Central memory CD8-positive, alpha-beta T cell (primary cell): ENCODE measurements at regions not wholly inside any gene's neighbourhood (a gene's known extent, or its start where the extent isn't known, plus 50 kb on each side); places are given as distances from the start of the nearest gene placed in this dataset.

ENCODE experiments used
- ATAC-seq: fragments of 150-1000 bp; cut with Tn5 transposase; replicated peaks from 2 replicates; pipeline ENCODE4 v1.10.0; 2022; ENCODE audit warnings: mild to moderate bottlenecking, moderate FRiP score, moderate number of reproducible peaks; ENCODE audit not compliant: poor library complexity, severe bottlenecking; ENCODE audit errors: extremely low read depth
- DNase-seq, 2 donors: peaks; one replicate each; pipeline ENCODE4 v3.0.0; 2021; ENCODE audit warnings: low spot score in 2 of 2
- H3K27ac Mint-ChIP-seq: one replicate; pipeline ENCODE4 v1.8.0; 2022; ENCODE audit warnings: low read depth, mild to moderate bottlenecking, moderate library complexity, mixed read lengths
- H3K27me3 Mint-ChIP-seq: one replicate; pipeline ENCODE4 v1.8.0; 2022; ENCODE audit warnings: mixed read lengths
- H3K36me3 Mint-ChIP-seq: one replicate; pipeline ENCODE4 v1.8.0; 2022; ENCODE audit warnings: mild to moderate bottlenecking, moderate library complexity, mixed read lengths; ENCODE audit not compliant: insufficient read depth
- H3K4me1 Mint-ChIP-seq: one replicate; pipeline ENCODE4 v1.8.0; 2022; ENCODE audit warnings: mixed read lengths
- H3K4me3 Mint-ChIP-seq: one replicate; pipeline ENCODE4 v1.8.0; 2022; ENCODE audit warnings: mild to moderate bottlenecking, moderate library complexity, mixed read lengths
- H3K9me3 Mint-ChIP-seq: one replicate; pipeline ENCODE4 v1.8.0; 2022; ENCODE audit warnings: mixed read lengths

- Mint-ChIP-seq H3K36me3 (no peaks in the 10 kb centered on the region), H3K27ac (no peak overlapping the region), H3K4me1 (no peaks in the 10 kb centered on the region), H3K4me3 (no peak overlapping the region), H3K9me3 (no peaks in the 10 kb centered on the region), H3K27me3 (peaks cover 30% of the 10 kb centered on the region)
- ATAC-seq = no peak
- no peak for DNase-seq
Observed at GRCh38 chr2:35790292-35790691, 565.3 kb upstream of the CRIM1 start.

- Mint-ChIP-seq H3K4me3 (no peak overlapping the region), H3K4me1 (no peaks in the 10 kb centered on the region), H3K27me3 (peaks cover 19% of the 10 kb centered on the region), H3K36me3 (no peaks in the 10 kb centered on the region), H3K27ac (no peak overlapping the region), H3K9me3 (no peaks in the 10 kb centered on the region)
- DNase-seq (no peak), ATAC-seq (no peak)
Observed at GRCh38 chr2:35788543-35788942, 567.0 kb upstream of the CRIM1 start.

GRCh38 chr2:35787302-35788031, 568.1 kb upstream of the CRIM1 start:
- DNase-seq = no peak
- Mint-ChIP-seq H3K27me3 (peaks cover 9% of the 10 kb centered on the region), H3K27ac (no peak overlapping the region), H3K9me3 (no peaks in the 10 kb centered on the region), H3K4me1 (no peaks in the 10 kb centered on the region), H3K4me3 (no peak overlapping the region), H3K36me3 (no peaks in the 10 kb centered on the region)
- ATAC-seq = no peak

DNA sequence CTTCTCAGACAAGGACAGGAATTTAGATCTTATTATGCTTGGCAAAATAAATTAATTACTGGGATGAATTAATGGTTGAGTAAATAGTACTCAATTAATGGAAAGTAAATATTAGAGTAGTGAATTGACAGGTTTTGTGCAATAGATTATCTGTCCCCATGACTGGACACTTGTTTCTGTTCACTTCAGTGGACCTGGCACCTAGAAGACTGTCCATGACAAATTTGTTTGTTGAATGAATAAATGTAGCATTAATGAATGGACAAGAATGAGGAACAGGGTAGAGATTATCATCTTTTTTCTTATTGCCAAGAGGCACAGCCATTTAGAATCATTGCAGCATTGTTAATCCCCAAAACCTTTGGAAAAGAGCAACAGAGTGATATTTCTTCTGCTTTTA, 570.0 kb upstream of the CRIM1 start:
- ATAC-seq (no peak), DNase-seq (no peak)
- Mint-ChIP-seq H3K4me3 (no peak overlapping the region), H3K4me1 (no peaks in the 10 kb centered on the region), H3K36me3 (no peaks in the 10 kb centered on the region), H3K9me3 (no peaks in the 10 kb centered on the region), H3K27me3 (peaks cover 6% of the 10 kb centered on the region), H3K27ac (no peak overlapping the region)

DNA sequence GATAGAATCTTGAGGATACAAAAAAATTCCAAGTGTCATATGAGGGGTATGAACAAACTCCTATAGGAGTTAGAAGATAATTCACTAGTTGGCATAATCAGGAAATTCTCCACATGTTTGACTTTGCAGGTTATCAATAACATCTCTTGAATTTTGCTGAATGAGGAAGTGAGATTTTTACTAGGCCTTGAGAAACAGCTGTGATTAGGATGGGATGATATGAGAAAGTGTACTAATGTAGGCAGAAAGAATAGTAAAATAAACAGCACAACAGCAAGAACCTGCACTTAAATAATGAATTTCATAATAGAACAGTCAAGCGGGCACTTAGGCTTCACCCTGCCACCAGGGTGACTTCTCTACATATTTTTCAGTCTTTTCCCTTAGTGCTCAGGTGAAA, 570.8 kb upstream of the CRIM1 start:
- Mint-ChIP-seq H3K4me3 (no peak overlapping the region), H3K36me3 (no peaks in the 10 kb centered on the region), H3K27me3 (peaks cover 6% of the 10 kb centered on the region), H3K27ac (no peak overlapping the region), H3K4me1 (no peaks in the 10 kb centered on the region), H3K9me3 (no peaks in the 10 kb centered on the region)
- DNase-seq (no peak), ATAC-seq (no peak)

DNA sequence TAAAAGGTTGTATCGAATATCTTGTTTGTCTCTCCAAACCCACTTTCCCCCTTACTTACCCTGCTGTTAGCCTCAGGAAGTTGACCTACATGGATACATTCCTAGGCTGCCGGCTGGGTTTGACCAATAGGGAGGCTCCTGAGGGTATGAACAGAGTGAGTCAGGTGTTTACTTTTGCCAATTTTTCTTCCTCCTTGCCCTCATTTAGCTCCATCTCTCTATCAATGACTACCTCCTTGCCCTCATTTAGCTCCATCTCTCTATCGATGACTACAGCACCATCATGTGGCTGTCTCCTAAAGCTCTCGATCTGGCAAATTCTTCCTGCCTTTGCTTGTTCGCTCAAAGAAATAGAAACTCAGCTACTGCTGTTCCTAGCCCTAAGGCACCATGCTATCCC, 571.9 kb upstream of the CRIM1 start:
- Mint-ChIP-seq H3K4me3 (no peak overlapping the region), H3K4me1 (no peaks in the 10 kb centered on the region), H3K27me3 (peaks cover 6% of the 10 kb centered on the region), H3K9me3 (no peaks in the 10 kb centered on the region), H3K36me3 (no peaks in the 10 kb centered on the region), H3K27ac (no peak overlapping the region)
- no peak for DNase-seq
- ATAC-seq = no peak

DNA sequence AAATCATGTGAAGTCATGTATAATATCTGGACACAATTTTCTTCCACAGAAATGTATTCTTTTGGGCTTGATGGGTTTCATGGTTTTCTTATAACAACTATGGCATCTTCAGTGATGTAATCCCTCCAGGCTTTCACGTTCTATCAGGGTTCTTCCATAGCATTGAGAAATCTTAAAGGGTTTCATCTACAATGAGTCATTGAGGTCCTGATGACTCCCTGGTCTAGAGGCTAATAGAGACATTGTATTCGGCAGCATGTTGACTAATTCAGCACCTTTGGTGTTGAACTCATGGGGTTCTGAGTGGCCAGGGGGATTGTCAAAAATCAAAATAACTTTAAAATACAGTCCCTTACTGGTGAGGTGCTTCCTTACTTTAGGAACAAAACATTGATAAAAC, 614.0 kb upstream of the CRIM1 start:
- no peak for DNase-seq
- ATAC-seq = no peak
- no peak overlapping the region for H3K4me3 Mint-ChIP-seq
- no peaks in the 10 kb centered on the region for H3K4me1 Mint-ChIP-seq
- no peaks in the 10 kb centered on the region for H3K36me3 Mint-ChIP-seq
- H3K9me3 Mint-ChIP-seq = no peaks in the 10 kb centered on the region
- H3K27me3 Mint-ChIP-seq = no peaks in the 10 kb centered on the region
- no peak overlapping the region for H3K27ac Mint-ChIP-seq

DNA sequence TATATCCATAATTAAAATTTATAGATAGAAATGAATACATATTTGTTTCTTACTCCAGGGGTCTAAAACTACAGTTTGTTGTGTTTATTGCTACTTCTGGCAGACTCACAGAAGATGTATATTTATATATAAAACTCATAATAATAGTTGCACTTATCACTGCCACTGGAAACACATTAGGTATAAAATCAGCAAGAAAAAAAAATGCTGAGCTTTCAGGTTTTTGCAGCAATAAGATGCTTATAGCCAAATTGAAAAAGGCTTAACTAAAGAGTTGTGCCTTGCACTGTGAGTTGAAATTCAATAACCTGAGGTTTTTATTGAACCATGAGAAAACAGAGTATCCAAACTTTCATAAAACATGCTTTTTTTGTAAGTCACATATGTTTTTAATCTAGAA, 623.9 kb upstream of the CRIM1 start:
- peaks cover 9% of the 10 kb centered on the region for H3K27me3 Mint-ChIP-seq
- no peak for DNase-seq
- ATAC-seq = no peak
- peaks cover 6% of the 10 kb centered on the region for H3K9me3 Mint-ChIP-seq
- no peaks in the 10 kb centered on the region for H3K4me1 Mint-ChIP-seq
- no peak overlapping the region for H3K4me3 Mint-ChIP-seq
- no peak overlapping the region for H3K27ac Mint-ChIP-seq
- H3K36me3 Mint-ChIP-seq = no peaks in the 10 kb centered on the region

DNA sequence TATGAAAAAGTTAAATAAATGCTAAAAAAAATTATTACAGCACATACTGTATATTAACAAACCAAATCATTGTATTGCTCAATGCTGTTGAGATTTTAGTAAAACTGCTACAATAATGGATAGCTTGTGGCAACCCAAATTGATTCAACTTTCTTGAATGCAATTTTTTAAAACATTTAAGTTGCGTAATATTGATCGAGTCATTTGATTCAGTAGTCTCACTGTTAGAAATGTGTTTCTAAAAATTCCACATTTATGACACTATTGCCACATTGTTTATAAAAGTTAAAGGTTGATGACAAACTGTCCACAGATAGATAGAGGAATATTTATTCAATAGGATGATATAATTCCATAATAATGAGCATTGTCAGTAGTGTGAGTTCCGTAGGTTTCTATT, 640.7 kb upstream of the CRIM1 start:
- H3K4me3 Mint-ChIP-seq = no peak overlapping the region
- no peaks in the 10 kb centered on the region for H3K4me1 Mint-ChIP-seq
- no peak overlapping the region for H3K27ac Mint-ChIP-seq
- peaks cover under 1% of the 10 kb centered on the region for H3K9me3 Mint-ChIP-seq
- ATAC-seq = no peak
- no peak for DNase-seq
- peaks cover 3% of the 10 kb centered on the region for H3K36me3 Mint-ChIP-seq
- no peaks in the 10 kb centered on the region for H3K27me3 Mint-ChIP-seq

GRCh38 chr2:35708411-35708923, 647.1 kb upstream of the CRIM1 start:
- Mint-ChIP-seq H3K27ac (no peak overlapping the region), H3K27me3 (no peaks in the 10 kb centered on the region), H3K9me3 (no peaks in the 10 kb centered on the region), H3K36me3 (peaks cover 3% of the 10 kb centered on the region), H3K4me3 (no peak overlapping the region), H3K4me1 (no peaks in the 10 kb centered on the region)
- ATAC-seq (no peak), DNase-seq (no peak)

DNA sequence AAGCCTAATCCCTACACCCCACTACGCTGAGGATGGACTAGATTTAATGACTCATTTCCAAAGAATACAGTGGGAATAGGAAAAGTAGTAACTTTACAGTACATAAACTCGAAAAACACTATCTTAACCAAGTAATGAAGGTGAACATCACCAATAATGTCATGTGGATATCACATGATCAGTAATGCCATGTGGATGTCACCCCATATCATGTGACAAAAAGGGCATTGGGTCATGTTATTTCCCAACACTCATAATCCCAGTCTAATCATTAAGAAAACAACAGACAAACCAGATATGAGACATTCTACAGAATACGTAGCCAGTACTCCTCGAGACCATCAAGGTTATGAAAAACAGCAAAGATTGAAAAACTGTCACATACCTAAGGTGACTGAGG, 667.3 kb upstream of the CRIM1 start:
- no peak for ATAC-seq
- H3K4me3 Mint-ChIP-seq = no peak overlapping the region
- no peak for DNase-seq
- no peaks in the 10 kb centered on the region for H3K4me1 Mint-ChIP-seq
- peaks cover 2% of the 10 kb centered on the region for H3K36me3 Mint-ChIP-seq
- H3K27me3 Mint-ChIP-seq = no peaks in the 10 kb centered on the region
- H3K27ac Mint-ChIP-seq = no peak overlapping the region
- H3K9me3 Mint-ChIP-seq = peaks cover under 1% of the 10 kb centered on the region

DNA sequence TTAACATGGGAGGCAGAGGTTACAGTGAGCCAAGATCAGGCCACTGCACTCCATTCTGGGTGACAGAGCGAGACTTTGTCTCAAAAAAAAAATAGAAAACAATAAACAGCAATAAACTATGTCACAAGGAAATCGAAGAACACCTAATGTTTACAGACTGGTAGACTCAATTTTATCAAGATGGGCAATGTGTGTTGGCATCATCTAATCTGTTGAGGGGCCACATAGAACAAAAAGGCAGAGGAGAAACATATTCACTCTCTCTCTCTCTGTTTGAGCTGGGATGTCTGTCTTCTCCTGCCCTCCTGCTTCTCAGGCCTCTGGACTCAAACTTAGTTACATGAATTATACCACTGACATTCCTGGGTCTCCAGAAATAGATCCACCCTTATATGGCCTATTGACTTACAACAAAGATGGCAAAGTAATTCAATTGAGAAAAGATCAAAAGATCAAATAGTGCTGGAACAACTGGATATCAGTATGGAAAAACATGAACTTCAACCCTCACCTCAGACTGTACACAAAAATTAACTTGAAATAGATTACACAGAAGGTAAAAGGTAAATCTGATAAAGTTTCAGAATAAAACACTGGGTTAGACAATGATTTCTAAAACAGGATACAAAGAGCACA, 703.8 kb upstream of the CRIM1 start:
- no peaks in the 10 kb centered on the region for H3K9me3 Mint-ChIP-seq
- ATAC-seq = no peak

DNA sequence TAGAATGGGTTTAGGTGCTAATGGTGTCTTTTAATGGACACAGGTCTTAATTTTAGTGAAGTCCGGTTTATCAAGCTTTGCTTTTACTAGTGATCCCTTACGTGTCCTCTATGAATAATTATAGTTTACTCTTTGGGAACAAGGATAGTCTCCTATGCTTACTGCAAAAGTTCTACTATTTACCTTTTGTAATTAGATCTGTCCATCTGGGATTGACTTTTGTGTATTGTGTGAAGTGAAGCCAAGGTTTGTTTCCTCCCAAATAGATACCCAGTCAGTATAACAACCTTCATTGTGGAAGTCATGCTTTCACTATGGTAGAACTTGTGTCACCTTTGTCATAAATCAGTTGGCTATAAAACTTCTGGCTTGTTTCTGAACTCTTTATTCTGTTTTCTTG, 740.9 kb upstream of the CRIM1 start:
- Mint-ChIP-seq H3K27ac (no peak overlapping the region), H3K9me3 (peaks cover 4% of the 10 kb centered on the region), H3K4me1 (no peaks in the 10 kb centered on the region), H3K27me3 (no peaks in the 10 kb centered on the region), H3K36me3 (no peaks in the 10 kb centered on the region), H3K4me3 (no peak overlapping the region)
- no peak for ATAC-seq
- no peak for DNase-seq

More for the DNA sequence above, 703.8 kb upstream of the CRIM1 start:
- Mint-ChIP-seq H3K4me3 (no peak overlapping the region), H3K36me3 (peaks cover 2% of the 10 kb centered on the region), H3K27ac (no peak overlapping the region), H3K27me3 (no peaks in the 10 kb centered on the region), H3K4me1 (no peaks in the 10 kb centered on the region)
- no peak for DNase-seq
